BE2C (cell line): ENCODE measurements at regions not wholly inside any gene's neighbourhood (a gene's known extent, or its start where the extent isn't known, plus 50 kb on each side); places are given as distances from the start of the nearest gene placed in this dataset.

Experiments used
- DNase-seq: peaks from one replicate; pipeline ENCODE4 v3.0.0-alpha.2; 2020
- H3K27me3 ChIP-seq: fragments of 250-450 bp; sonication (Bioruptor Pico); 2 replicates; pipeline ENCODE4 v1.5.1; 2020; ENCODE audit warnings: mild to moderate bottlenecking
- H3K36me3 ChIP-seq: fragments of 250-450 bp; sonication (Bioruptor Pico); 2 replicates; pipeline ENCODE4 v1.5.1; 2020; ENCODE audit warnings: mild to moderate bottlenecking
- H3K4me1 ChIP-seq: fragments of 250-450 bp; sonication (Bioruptor Pico); 2 replicates; pipeline ENCODE4 v1.5.1; 2020
- H3K4me3 ChIP-seq: 2 replicates; pipeline ENCODE4 v1.5.1; 2011; ENCODE audit warnings: low read depth, low read length
- H3K9me3 ChIP-seq: fragments of 250-450 bp; sonication (Bioruptor Pico); 2 replicates; pipeline ENCODE4 v1.5.1; 2020
- CTCF ChIP-seq: IDR thresholded peaks from 2 replicates; pipeline ENCODE4 v1.5.1; 2012; ENCODE audit warnings: mild to moderate bottlenecking, low read depth, low read length

GRCh38 chr5:5905186-5905585 is 473.2 kb downstream of the MED10 start:
- H3K4me3 ChIP-seq, result no peak overlapping the region
- H3K36me3 ChIP-seq, result no peaks in the 10 kb centered on the region
- no peaks in the 10 kb centered on the region for H3K27me3 ChIP-seq
- no peaks in the 10 kb centered on the region; the same call in 1 of the 2 replicates for H3K9me3 ChIP-seq
- DNase-seq, result no peak
- no peaks in the 10 kb centered on the region for H3K4me1 ChIP-seq
- no peak for TF ChIP-seq CTCF

DNA sequence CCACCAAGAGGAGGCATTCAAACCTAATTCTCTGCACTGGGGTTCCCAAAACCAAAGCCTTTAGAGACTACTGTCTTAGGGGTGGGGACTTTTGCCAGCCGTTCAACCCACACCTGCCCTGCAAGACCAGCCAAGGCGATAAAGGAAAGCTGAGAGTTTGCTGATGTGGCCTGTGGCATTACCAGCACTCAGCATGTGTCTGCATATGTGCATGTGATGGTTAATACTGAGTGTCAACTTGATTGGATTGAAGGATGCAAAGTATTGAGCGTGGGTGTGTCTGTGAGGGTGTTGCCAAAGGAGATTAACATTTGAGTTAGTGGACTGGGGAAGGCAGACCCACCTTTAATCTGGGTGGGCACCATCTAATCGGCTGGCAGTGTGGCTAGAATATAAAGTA is 474.2 kb downstream of the MED10 start:
- DNase-seq, result no peak
- Histone ChIP-seq H3K27me3 (no peaks in the 10 kb centered on the region), H3K36me3 (no peaks in the 10 kb centered on the region), H3K9me3 (no peaks in the 10 kb centered on the region; the same call in 1 of the 2 replicates), H3K4me1 (no peaks in the 10 kb centered on the region), H3K4me3 (no peak overlapping the region)
- TF ChIP-seq CTCF, result no peak

DNA sequence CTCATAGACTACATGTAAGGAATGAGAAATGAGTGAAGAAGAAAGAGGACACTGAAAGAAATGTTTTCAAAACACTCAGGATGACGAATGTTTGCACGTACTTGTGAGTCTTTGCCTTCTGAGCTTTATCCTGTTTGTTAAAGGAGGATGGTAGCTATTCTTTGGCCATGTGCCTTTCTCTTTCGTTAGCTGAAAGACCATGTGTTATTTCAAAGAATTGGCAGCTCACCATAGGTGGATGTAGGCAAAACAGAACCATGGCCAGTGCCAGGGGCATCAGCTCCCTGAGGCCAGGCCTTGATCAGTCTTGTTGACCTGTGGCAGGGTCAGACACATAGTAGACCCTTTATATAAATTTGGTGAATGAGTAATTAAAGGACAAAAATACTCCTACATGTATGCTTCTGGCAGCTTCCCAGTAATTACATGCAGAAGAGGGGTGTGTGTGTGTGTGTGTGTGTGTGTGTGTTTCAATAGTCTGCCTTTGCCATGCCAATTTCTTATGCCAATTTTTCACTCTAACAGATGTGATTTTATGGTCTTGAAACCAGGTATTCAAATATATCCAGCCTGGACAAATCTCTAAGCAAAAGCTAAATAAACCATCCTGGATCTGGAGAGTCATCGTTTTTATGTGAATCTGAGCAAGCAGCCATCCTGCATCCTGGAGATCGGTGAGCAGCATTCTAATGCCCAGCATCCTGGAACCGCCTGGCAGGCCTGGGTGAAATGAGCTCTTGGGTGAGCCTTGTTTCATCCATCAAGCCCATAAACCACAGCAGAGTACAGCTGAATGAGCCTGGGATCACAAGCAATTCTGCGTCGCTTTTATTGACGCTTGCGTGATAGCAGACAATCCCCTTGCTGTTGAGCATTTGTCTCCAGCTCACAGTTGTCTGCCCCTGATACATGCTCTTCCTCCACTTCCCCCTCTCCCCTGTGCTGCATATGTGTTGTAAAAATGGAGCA is 475.4 kb downstream of the MED10 start:
- H3K27me3 ChIP-seq, result no peaks in the 10 kb centered on the region
- H3K4me1 ChIP-seq, result no peaks in the 10 kb centered on the region
- no peaks in the 10 kb centered on the region; the same call in 1 of the 2 replicates for H3K9me3 ChIP-seq
- no peaks in the 10 kb centered on the region for H3K36me3 ChIP-seq
- no peak for DNase-seq
- no peak overlapping the region for H3K4me3 ChIP-seq
- no peak for TF ChIP-seq CTCF

DNA sequence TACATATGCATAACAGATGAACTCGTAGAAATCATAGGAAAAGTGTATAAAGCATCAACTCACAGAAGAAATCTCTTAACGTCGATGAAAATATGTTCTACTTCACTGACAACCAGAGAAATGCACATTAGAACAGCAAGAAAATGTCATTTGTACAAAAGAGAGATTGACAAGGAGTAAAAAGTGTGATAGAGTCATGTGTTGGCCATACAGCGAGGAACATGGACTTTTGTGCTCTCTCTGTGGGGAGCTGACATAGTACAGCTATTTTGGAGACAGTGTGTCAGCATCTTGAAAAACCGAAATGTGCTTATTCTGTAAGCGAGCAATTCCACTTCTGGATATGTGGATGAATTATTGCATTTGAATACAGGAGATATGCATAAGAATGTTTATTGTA is 477.9 kb downstream of the ICE1 start:
- H3K4me3 ChIP-seq, result no peak overlapping the region

GRCh38 chr5:5899716-5900115 is 477.2 kb downstream of the ICE1 start:
- no peak overlapping the region for H3K4me3 ChIP-seq
- no peaks in the 10 kb centered on the region for H3K9me3 ChIP-seq
- H3K4me1 ChIP-seq, result no peaks in the 10 kb centered on the region
- no peak for TF ChIP-seq CTCF
- DNase-seq, result no peak
- no peaks in the 10 kb centered on the region for H3K36me3 ChIP-seq
- no peaks in the 10 kb centered on the region for H3K27me3 ChIP-seq

More for the DNA sequence above, 477.9 kb downstream of the ICE1 start:
- no peaks in the 10 kb centered on the region for H3K4me1 ChIP-seq
- DNase-seq, result no peak
- H3K9me3 ChIP-seq, result no peaks in the 10 kb centered on the region
- no peak for TF ChIP-seq CTCF
- no peaks in the 10 kb centered on the region for H3K36me3 ChIP-seq
- H3K27me3 ChIP-seq, result no peaks in the 10 kb centered on the region

DNA sequence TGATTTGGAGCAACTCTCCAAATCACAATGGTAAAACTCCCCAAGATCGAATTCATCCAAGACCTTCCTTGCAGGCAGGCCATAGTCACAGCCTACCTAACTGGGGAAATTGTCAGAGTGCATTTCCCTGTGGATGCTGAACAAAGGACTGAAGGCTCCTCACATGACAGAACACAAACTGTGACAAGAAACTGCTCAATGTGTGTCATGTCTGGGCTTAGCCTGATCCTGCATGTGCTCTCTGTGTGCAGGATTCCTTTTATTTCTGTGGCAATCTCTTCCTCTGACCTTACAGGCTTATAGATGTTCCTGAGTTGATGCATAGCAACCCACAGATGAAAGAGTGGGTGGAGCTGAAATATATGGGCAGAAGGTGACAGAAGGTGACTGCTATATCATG is 465.8 kb downstream of the ICE1 start:
- Histone ChIP-seq H3K36me3 (no peaks in the 10 kb centered on the region), H3K4me3 (no peak overlapping the region), H3K9me3 (no peaks in the 10 kb centered on the region), H3K27me3 (no peaks in the 10 kb centered on the region), H3K4me1 (no peaks in the 10 kb centered on the region)
- DNase-seq, result no peak
- no peak for TF ChIP-seq CTCF
